Stomach (tissue), 4 donors: ENCODE measurements at regions not wholly inside any gene's neighbourhood (a gene's known extent, or its start where the extent isn't known, plus 50 kb on each side); places are given as distances from the start of the nearest gene placed in this dataset.

Source experiments
- CTCF ChIP-seq, 7 experiments: fragments of 450-650 bp in 4 of 7; fragments of 200-600 bp in 3 of 7; sonication (generic) in 3 of 7; IDR thresholded peaks; one replicate each; pipeline ENCODE4 v1.5.1; 2016 to 2019; ENCODE audit warnings: antibody characterized with exemption in 7 of 7, control low read depth in 2 of 7, mild to moderate bottlenecking in 1 of 7
- POLR2AphosphoS5 ChIP-seq, 3 donors: sonication (generic); formaldehyde crosslinking; IDR thresholded peaks; one replicate each; pipeline ENCODE4 v1.6.1; 2016; ENCODE audit warnings: antibody characterized with exemption in 3 of 3

- TF ChIP-seq CTCF (IDR thresholded peaks at IDR 0.05), result no peak
- no peak for TF ChIP-seq POLR2AphosphoS5 (IDR thresholded peaks at IDR 0.05)
Measured at GRCh38 chr3:106714400-106714799, 662.8 kb upstream of the CCDC54 start.
